ENCODE measurements at regions not wholly inside any gene's neighbourhood (a gene's known extent, or its start where the extent isn't known, plus 50 kb on each side); places are given as distances from the start of the nearest gene placed in this dataset.

DNA sequence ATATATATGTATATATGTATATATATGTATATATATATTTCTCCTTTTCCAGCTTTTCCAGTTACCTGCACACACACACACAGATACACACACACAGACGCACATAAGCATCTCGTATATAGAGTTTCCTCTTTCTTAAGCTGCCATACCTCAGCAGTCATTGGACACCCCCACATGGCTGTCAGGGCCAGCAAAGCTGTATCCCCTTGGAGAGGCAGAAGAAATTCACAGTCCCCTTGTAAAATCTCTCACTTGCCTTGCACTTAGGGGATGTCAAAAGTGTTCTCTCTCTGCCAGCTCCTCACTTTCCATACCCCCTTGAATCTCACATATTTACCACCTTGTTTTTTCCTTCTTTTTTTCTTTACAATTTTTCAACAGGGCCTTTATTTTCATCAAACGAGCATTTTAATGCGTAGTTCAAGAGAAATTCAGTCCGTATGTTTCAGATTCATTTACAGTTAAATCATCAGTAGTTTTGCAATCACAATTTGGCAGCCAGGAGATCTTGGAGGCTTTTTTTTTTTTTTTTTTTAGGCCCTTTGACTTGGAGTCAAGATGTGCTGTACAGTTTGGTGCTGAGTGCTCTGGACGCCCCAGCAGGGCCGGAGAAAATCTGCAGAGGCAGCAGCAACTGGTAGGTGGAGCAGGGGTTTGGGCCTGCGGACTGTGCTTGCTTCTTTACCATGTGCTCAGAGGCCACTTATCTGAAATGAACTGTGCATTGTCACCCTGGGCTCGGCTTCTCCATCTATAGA lies 244.9 kb upstream of the KLF4 start:
- ATAC-seq (peak; percentile 60), DNase-seq (ENCODE audit: low spot score) (no peak)
- intact Hi-C loops (cut with DNase I), result no loop called here

GRCh38 chr9:107733523-107733894 lies 243.9 kb upstream of the KLF4 start:
- intact Hi-C loops (cut with DNase I), result no loop called here
- no peak for DNase-seq (ENCODE audit: low spot score)
- peak; percentile 74 for ATAC-seq

DNA sequence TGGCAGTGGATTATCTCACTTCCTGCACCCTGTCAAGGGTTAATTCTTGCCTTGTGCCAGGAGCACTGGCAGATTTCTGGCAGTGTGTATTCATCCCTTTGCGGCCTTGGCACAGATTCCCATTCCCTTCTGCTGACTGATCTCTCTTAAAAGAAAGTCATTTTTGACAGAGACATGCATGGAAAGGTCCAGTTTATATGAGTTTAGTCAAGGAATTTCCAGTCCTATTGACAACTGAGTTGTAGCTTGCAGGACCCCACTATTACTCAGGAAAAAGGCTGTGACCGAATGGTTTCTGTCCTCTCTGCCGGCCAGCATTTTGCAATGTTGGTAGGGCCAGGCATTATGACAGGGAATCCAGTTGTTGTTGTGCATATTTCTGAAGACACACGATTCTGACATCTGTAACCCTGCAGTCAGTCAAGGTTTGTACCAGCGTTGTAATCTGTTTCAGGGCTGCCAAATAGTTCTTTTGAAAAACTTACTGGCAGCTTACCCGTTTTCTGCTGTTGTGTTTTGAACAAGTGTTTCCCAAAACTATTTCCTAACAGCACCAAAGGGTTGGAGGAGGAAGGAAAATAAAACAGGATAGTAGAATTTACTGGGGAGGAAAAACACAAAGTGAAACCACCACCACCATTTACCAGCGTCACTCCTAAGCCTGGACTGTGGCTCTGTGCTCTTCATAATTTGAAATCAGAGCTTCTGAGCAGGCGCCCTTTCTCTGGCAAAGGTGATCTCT lies 243.4 kb upstream of the KLF4 start:
- intact Hi-C loops (cut with DNase I), result no loop called here
- DNase-seq (ENCODE audit: low spot score) (no peak), ATAC-seq (peak; percentile 83)

GRCh38 chr9:107731115-107731762 lies 241.7 kb upstream of the KLF4 start:
- DNase-seq (ENCODE audit: low spot score) (no peak), ATAC-seq (no peak)
- intact Hi-C loops (cut with DNase I), result no loop called here

- no peak for ATAC-seq
- intact Hi-C loops (cut with DNase I), result no loop called here
- no peak for DNase-seq (ENCODE audit: low spot score)
These were observed 241.1 kb upstream of the KLF4 start for GRCh38 chr9:107730666-107731065.

DNA sequence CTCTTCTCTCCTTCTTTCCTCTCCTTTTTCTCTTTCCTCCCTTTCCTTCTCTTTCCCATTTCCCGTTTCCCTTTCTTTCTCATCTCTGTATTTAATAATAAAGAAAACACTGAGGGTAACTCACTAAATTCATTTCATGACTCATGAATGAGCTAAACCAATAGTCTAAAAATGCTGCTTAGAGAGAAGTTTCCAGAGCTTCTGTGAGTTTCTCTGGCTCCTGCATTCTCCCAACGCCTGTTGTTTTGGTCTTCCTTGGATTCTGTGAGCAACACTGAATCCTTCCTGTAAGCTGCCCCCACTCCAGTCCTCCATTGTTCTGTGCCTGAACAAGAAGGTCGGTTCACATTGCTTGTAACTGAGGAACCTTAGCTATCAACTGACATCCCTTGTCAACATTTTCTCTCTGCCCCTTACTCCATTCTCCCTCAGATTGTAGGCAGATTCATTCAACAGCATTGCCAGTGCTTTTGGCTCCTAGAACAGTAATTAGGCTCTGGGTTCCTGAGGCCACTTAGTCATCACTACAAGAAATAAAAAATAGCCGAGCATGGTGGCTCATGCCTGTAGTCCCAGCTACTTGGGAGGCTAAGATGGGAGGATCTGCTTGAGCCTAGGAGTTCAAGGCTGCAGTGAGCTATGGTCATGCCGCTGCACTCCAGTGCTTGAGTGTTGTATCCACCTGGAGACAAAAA lies 237.7 kb upstream of the KLF4 start:
- intact Hi-C loops (cut with DNase I), result no loop called here
- DNase-seq (ENCODE audit: low spot score) (no peak), ATAC-seq (no peak)

DNA sequence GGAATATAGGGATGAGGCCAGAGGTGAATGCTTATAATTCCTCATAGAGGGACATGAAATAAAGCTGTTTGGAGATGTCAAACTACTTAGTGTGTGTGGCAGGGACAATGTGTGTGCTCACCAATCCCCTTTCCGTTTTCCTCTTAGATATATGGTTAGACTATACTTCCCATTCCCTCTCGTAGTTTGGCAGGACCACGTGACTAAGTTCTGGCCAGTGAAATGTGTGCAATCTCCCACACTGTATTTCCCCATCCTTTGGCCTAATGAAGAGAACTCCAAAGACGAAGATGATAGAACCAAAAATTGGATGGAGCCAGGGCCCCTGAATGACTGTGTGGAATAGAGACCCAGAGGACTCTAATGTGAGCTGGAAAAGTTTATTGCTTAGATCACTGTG lies 233.4 kb upstream of the KLF4 start:
- intact Hi-C loops (cut with DNase I), result no loop called here
- no peak for ATAC-seq
- DNase-seq (ENCODE audit: low spot score), result no peak

DNA sequence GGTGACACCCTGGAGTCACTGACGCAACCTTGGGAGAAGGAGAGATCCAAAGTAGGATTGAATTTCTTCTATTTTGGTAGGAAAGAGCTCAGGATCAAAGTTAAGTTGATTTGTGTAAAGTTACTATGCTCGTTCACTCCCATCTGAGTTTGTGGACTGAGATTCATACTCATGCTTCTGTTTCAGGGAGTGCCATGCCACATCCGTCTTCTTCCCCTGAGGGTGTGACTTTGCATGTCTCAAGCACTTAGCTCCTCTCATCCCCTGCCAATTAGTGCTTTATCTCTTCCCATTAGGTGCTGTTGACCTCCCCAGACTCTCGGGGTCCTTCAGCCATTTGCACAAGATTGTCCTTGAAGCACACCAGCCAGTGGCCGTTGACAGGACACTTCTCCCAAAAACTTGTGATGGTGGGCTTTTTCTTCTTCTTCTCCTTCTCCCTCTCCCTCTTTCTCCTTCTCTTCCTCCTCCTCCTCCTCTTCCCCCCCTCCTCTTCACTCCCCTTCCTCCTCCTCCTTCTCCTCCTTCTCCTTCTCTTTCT lies 232.2 kb upstream of the KLF4 start:
- ATAC-seq, result no peak
- intact Hi-C loops (cut with DNase I), result no loop called here
- no peak for DNase-seq (ENCODE audit: low spot score)

- ATAC-seq, result no peak
- intact Hi-C loops (cut with DNase I), result no loop called here
These were observed 230.9 kb upstream of the KLF4 start for GRCh38 chr9:107720501-107720900.

DNA sequence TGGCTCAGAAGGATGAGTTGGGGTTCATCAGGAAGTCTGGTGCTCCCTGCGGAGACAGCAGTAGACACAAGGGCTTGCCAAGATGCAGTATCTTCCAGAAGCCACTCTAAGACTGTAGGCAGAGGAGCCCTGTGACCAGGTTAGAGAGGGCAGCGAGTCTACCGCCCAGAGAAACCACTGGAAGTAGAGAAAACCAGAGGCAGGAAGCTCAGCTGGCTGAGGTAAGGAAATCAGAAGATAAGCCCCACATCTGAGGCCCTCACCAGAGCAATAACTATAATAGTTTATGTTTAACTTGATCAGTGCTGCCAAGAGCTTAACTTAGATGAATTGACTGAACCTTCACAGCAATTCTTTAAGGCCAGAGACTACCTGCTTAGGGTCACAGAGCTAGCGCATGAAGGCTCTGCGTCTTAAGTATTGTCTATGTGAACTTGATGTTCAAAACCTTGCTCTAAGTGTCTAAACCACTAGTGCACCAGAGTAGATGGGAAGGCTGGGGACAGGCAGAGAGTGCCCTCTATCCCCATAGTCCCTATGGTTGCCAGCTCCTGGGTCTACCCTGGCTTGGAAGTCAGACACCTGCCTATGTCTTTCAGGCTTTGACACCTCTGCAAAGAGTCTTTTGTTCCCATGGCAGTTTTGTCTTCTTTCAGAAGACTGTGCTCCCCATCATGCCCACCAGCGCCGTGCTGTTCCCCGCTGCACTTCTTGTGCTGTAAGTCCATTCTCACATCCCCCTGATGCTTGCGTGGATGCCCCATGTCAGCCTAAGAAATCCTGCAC lies 228.2 kb upstream of the KLF4 start:
- DNase-seq (ENCODE audit: low spot score) (no peak), ATAC-seq (no peak)
- intact Hi-C loops (cut with DNase I), result no loop called here

More at GRCh38 chr9:107720501-107720900, 230.9 kb upstream of the KLF4 start:
- no peak for DNase-seq (ENCODE audit: low spot score)

GRCh38 chr9:107715740-107716139 lies 226.2 kb upstream of the KLF4 start:
- intact Hi-C loops (cut with DNase I), result no loop called here
- DNase-seq (ENCODE audit: low spot score), result no peak
- no peak for ATAC-seq

- DNase-seq (ENCODE audit: low spot score) (no peak), ATAC-seq (no peak)
- intact Hi-C loops (cut with DNase I), result no loop called here
These were observed 223.9 kb upstream of the KLF4 start for GRCh38 chr9:107713470-107713869.

DNA sequence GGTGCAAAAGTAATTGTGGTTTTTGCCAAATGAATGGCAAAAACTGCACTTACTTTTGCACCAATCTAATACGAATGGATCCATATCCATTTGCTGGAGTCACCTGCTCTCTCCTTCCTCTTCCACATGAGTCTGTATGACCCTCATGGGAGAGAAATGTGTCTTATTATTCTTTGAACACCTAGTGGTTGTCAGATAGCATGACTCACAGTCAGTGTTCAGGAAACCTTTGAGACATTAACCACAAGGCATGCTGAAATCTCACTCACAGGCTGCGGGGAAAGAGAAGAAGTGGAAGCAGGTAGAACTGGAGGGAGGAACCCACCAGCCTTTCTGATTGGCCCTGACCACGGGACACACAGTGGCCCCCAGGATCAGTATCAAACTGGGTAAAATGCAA lies 222.8 kb upstream of the KLF4 start:
- intact Hi-C loops (cut with DNase I), result no loop called here
- no peak for ATAC-seq
- no peak for DNase-seq (ENCODE audit: low spot score)

GRCh38 chr9:107711542-107711941 lies 222.0 kb upstream of the KLF4 start:
- ATAC-seq (no peak), DNase-seq (ENCODE audit: low spot score) (no peak)
- intact Hi-C loops (cut with DNase I), result no loop called here

DNA sequence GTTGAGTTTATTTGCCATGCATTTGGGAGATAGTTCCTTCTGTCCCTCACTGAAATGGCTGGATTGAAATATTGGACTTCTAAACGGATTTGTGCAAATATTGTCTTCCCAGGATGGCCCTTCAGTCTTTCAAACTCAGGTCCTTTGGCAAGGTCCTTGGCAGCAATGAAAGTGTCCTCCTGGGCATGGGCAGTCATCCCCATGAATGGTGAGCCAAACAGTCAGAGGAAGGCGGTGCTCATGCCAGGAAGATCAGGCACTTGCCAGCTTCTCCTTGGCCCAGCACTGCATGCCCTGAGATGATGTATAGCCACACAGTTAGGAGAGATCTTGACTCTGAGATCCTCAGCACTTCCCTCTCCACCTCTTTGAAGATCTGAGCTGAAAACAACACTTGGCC lies 221.4 kb upstream of the KLF4 start:
- intact Hi-C loops (cut with DNase I), result no loop called here
- DNase-seq (ENCODE audit: low spot score), result no peak
- no peak for ATAC-seq

DNA sequence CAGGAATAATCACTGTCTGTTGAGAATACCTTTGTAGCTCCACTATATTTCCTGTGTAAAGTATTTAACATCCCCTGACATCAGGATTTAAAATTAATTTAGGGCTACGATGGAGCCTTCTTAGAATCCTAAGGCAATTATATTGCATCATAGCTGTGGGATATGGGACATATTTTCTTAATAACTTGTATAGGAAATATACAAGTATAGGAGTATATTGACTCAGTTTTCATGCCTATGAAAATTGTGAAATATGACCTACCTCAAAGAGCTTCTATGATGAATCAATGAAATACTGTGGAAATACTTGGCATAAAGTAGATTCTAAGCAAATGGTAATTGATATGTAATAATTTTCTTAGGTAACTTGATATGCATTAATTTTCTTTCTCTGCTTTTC lies 221.0 kb upstream of the KLF4 start:
- DNase-seq (ENCODE audit: low spot score), result no peak
- no peak for ATAC-seq
- intact Hi-C loops (cut with DNase I), result no loop called here

GRCh38 chr9:107708791-107709190 lies 219.2 kb upstream of the KLF4 start:
- intact Hi-C loops (cut with DNase I), result no loop called here
- DNase-seq (ENCODE audit: low spot score) (no peak), ATAC-seq (no peak)

- intact Hi-C loops (cut with DNase I), result no loop called here
- peak; percentile 67 for ATAC-seq
- no peak for DNase-seq (ENCODE audit: low spot score)
These were observed 218.4 kb upstream of the KLF4 start for GRCh38 chr9:107707915-107708441.
